RPMI7951 (cell line): ENCODE measurements at regions not wholly inside any gene's neighbourhood (a gene's known extent, or its start where the extent isn't known, plus 50 kb on each side); places are given as distances from the start of the nearest gene placed in this dataset.
A peak's percentile ranks its signal among the peaks of the same experiment; 100 is the strongest.

Experiments used
- DNase-seq: peaks from one replicate; pipeline ENCODE4 v3.0.0-alpha.2; 2012; ENCODE audit warnings: low read depth

GRCh38 chr3:56899078-56899477, 97.3 kb upstream of the ARHGEF3 start:
- DNase-seq = no peak

- no peak for DNase-seq
Measured at GRCh38 chr3:56896357-56896756, 94.6 kb upstream of the ARHGEF3 start.

GRCh38 chr3:56894881-56895431, 93.2 kb upstream of the ARHGEF3 start:
- peak; percentile 61 for DNase-seq

GRCh38 chr3:56890448-56891091, 88.8 kb upstream of the ARHGEF3 start:
- peak; percentile 14 for DNase-seq

GRCh38 chr3:56889131-56889530, 87.4 kb upstream of the ARHGEF3 start:
- DNase-seq = no peak

- DNase-seq = no peak
Measured at GRCh38 chr3:56887402-56888025, 85.8 kb upstream of the ARHGEF3 start.

GRCh38 chr3:56886314-56886713, 84.6 kb upstream of the ARHGEF3 start:
- no peak for DNase-seq

GRCh38 chr3:56885879-56886278, 84.1 kb upstream of the ARHGEF3 start:
- DNase-seq = peak; percentile 17

GRCh38 chr3:56885453-56885852, 83.7 kb upstream of the ARHGEF3 start:
- no peak for DNase-seq

GRCh38 chr3:56884387-56884786, 82.6 kb upstream of the ARHGEF3 start:
- no peak for DNase-seq

- DNase-seq = no peak
Measured at GRCh38 chr3:56883828-56884227, 82.1 kb upstream of the ARHGEF3 start.

GRCh38 chr3:56882896-56883295, 81.1 kb upstream of the ARHGEF3 start:
- no peak for DNase-seq

- no peak for DNase-seq
Measured at GRCh38 chr3:56881841-56882240, 80.1 kb upstream of the ARHGEF3 start.

GRCh38 chr3:56880720-56881575, 79.2 kb upstream of the ARHGEF3 start:
- DNase-seq = no peak

GRCh38 chr3:56879436-56880215, 77.9 kb upstream of the ARHGEF3 start:
- peak; percentile 50 for DNase-seq

- no peak for DNase-seq
Measured at GRCh38 chr3:56878074-56878473, 76.3 kb upstream of the ARHGEF3 start.

- no peak for DNase-seq
Measured at GRCh38 chr3:56876916-56877315, 75.2 kb upstream of the ARHGEF3 start.

- DNase-seq = no peak
Measured at GRCh38 chr3:56874269-56874668, 72.5 kb upstream of the ARHGEF3 start.

GRCh38 chr3:56870436-56870835, 68.7 kb upstream of the ARHGEF3 start:
- no peak for DNase-seq

- no peak for DNase-seq
Measured at GRCh38 chr3:56869157-56869889, 67.6 kb upstream of the ARHGEF3 start.

GRCh38 chr3:56868706-56869105, 67.0 kb upstream of the ARHGEF3 start:
- no peak for DNase-seq
